NCI-H526 (cell line): ENCODE measurements at regions not wholly inside any gene's neighbourhood (a gene's known extent, or its start where the extent isn't known, plus 50 kb on each side); places are given as distances from the start of the nearest gene placed in this dataset.
"Not testable (repeated sequence)": the region's sequence is repeated elsewhere in the genome, so short reads cannot be mapped to it uniquely, and the experiment has no call there.

Experiments
- DNase-seq, 2 experiments: peaks; one replicate each; lab custom pipeline; 2025; lab: John Stamatoyannopoulos, UW

DNA sequence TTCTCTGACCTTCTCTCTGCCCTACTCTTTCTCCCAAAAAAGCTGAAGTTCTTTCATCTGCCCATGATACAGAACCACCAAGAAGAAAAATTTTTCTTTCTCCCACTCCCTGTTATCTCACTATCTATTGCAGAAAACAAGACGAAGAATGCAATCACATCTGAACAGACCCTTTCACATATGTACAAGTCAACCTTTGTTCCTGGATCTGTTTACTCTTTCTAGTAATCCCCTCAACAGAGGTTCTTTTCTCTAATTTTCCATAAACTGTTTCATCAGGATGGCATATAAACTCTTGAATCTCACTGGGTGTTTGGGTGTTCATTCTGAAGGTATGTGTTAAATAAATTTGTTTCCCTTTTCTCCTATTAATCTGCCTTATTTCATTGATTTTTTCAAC is 1262.7 kb upstream of the NRXN1 start:
- no peak for DNase-seq

DNA sequence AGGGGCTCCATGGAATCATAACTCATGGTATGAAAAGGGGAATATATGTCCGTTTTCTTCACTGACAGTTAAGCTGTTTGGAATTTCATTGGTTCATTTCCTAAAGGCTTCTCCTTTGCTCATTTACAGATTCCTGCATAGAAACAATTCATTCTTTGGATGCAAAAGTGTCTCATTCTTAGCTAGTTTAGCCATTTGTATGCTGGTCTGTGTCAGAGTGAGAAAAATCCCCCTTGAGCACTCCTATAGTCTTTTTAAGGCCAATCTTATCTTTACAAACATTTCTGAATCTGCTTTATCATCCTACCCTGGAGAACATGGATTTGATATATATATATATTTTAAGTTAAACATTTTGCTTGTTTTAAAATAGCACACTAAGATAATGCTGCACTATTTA is 1260.9 kb upstream of the NRXN1 start:
- no peak for DNase-seq

DNA sequence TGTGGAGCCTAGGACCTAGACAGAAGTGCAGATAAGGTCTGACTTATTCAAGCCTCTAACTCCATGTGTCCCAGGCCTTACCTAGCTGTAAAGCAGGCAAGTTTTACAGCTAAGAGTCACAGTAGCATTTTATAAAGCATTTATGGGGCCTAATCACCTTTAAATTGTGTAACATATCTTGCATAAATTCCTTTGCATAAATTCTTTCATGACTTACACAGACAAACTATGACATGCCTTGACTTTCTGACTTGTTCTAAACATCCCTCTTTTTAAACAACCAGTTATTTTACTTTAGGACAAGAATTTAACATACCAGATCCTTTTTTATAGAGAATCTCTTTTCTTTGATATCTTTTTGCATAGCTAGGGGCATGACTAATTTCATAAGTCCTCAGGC is 1257.8 kb upstream of the NRXN1 start:
- no peak for DNase-seq

DNA sequence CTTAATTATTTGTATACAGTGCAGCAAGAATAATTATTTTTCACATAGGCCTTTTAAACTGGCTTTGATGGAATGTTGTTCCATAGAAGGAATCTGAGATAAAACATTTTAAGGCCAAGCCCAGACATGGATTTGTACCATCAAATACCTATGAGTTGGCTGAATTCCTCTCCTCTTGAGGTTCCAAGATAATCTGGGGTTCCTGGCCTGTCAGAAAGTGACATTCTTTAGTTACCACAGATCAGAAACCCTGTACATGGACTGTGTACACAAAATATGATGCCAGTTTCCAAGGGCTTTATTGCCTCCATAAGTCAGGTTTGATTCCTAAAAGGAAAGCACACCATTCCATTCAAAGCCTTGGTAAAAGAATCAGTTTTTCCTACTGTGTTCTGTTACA is 1256.7 kb upstream of the NRXN1 start:
- DNase-seq = no peak

DNA sequence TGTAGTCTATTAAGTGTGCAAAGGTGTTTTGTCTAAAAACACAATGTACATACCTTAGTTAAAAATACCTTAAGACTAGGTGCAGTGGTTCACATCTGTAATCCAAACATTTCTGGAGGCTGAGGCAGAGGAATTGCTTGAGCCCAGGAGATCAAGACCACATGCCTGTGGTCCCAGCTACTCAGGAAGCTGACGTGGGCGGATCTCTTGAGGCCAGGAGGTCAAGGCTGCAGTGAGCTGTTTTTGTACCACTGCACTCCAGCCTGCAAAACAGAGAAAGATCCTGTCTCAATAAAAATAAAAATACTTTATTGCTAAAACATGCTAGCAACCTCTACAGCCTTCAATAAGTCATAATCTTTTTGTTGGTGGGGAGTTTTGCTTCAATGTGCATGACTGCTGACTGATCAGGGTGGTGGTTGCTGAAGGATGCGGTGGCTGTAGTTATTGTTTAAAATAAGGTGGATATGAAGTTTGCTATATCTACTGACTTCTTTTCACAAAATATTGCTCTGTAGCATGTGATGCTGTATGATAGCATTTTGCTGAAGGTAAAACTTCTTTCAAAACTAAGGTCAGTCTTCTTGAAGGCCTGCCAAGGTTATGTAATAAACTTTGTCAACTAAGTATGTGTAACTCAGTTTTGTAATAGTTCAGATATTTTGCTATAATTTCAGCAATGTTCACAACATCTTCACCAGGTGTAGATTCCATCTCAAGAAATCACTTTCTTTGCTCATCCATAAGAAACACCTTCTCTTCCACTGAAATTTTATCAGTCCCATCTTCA is 1238.0 kb upstream of the NRXN1 start:
- DNase-seq = no peak

DNA sequence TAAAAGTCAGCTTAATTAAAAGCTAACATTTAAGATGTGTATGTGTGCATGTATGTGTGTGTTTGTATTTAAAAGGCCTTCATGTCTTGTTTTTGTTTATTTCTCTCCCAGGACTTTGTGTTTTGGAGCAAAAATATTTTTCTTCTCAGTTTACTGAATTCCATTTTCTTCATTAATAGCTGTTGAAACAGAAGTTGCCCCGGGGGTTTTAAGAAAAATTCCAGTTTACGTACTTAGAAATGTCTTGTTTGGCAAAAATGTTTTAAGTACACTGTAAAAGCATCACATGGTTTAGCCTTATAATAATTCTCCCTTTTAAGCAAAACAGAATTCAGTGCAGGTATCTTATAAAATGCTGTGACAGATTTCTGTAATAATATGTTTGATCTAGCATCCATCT is 1233.0 kb upstream of the NRXN1 start:
- no peak for DNase-seq

DNA sequence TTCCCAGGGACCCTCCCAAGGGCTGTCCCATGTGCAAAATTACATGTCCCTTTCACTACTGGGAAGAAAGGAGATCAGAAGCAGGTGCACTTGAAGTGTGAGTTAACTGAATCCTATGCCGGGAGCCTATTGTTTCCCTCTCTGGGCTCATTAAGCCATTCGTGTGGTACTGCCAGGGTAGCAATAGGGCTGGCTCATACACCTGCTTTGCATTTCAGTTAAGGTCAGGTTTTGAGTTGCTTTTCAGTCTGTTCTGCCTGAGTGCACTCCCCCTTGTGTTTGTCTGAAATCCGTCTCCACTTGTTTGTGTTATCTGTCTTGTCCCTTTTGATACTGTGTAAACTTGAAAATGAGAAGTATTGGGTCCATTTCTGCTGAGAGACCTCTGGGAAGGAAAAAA is 1232.6 kb upstream of the NRXN1 start:
- peak; percentile 48 to 65 for DNase-seq

DNA sequence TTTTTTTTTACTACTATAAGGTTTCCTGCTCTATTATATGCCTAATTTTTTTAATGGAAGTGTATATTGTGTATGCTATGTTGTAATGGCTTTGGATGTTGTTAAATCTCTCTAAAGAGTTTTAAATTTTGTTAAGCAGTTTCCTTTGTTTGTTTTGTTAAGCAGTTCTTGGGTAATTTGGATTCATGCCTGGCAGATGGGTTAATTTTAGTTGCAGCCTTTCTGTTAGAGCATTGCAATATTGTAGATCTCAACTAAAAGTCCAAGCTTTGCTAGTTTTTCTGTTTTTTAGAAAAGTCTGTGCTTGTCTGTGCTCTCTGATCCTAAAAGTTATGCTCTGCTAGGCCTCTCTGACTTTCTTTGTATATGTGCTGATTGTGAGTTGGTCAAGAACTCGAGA is 1229.0 kb upstream of the NRXN1 start:
- DNase-seq = no peak

DNA sequence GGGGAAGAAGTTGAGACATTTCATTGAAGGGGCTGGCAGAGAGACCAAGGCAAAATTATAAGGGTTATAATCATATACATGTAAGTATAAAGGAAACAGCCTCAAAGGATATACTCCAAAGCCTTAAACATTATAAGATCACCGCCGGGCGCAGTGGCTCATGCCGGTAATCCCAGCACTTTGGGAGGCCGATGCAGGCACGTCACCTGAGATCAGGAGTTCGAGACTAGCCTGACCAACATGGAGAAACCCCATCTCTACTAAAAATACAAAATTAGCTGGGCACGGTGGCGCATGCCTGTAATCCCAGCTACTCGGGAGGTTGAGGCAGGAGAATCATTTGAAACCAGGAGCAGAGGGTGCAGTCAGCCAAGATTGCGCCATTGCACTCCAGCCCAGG is 1227.0 kb upstream of the NRXN1 start:
- DNase-seq = not testable (repeated sequence)

DNA sequence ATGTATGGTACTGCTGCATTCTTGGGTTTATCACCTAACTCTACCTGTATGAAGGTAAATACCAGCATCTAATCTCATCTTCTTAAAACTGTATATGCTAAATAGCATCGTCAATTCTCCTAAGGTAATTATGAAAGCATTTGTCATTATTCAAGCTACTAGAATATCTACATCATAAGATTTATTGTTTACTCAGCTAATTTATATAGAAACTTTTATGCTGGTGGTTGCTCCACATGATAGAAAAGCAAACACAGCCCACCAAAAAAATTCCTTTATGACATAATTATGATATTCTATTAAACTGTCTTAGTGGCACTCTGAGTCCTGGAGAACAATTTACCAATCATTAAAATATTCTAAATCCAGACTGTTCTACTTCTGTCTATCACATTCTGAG is 1226.1 kb upstream of the NRXN1 start:
- DNase-seq = no peak

DNA sequence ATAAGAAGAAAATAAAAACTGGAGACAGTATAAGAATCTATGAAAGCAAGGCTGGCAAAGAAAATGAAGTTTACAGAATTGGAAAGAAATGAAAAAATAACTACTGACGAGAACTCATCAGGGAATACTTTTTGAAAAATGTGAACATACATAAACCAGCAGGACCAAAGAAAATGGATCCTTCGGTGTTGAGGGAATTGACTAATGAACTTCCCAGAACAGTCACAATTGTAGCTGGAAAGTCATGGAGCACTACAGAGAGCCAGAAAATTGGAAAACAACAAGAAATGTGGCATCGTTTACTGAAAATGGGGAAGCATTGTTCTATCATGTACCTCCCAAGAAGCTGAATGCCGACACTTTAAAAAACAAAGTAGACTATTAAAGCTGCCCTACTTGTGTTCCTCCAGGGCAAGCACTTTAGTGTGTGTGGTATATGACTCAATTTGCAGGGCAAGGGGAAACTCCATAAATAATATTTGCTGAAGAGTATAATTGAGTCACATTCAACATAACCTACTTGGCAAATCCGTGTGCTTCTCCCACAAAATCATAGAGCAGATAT is 1221.6 kb upstream of the NRXN1 start:
- no peak for DNase-seq

DNA sequence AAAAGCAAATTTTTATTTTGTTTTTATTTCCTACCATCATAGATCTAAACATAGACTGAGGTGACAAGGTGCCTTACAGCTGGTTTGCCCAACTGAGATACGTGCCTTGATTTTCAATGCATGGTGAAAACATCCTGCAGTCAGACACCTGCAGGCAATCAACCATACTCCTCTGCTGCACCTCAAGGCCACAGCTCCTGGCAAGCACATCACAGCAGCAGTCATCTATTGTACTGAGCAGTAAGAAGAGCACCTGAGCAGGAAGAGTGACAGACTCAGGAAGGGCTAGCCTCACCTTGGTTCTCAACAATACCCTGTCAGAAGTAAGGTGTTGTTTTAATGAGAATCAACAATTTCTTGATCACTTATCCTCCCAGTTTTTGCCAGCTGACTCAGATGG is 1206.8 kb upstream of the NRXN1 start:
- no peak for DNase-seq

DNA sequence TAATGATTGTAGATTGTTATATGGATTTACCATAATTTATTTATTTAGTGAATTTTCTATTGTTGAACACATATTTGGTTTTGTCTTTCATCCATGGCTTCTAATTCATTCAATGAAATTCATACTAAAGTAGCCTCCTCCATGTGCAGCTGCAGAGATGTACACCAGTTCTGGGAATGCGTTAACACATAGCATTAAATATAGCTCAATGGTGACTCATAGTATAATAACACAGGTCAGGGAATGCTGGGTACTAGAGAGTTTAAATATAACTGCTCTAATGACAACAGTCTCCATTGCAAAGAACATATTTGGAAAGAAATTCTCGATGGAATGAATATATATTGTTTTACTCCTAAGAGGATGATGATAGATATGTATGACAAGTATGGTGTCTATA is 1190.2 kb upstream of the NRXN1 start:
- DNase-seq = no peak

DNA sequence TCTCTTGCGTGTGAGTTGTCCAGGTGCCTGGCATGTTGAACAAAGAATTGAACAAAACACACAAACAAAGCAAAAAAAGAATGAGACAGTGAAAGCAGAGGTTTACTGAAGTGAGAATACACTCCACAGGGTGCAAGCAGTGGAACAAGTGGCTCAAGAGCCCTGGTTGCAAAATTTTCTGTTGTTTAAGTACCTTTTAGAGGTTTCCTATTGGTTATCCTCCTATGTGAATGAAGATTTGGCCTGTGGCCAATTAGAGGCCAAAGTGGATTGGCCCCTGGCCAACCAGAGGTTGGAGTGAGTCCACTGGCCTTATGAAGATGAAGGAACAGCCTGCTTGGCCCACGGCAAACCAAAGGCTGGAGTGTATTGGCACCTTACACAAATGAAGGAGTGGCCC is 1188.5 kb upstream of the NRXN1 start:
- no peak for DNase-seq

DNA sequence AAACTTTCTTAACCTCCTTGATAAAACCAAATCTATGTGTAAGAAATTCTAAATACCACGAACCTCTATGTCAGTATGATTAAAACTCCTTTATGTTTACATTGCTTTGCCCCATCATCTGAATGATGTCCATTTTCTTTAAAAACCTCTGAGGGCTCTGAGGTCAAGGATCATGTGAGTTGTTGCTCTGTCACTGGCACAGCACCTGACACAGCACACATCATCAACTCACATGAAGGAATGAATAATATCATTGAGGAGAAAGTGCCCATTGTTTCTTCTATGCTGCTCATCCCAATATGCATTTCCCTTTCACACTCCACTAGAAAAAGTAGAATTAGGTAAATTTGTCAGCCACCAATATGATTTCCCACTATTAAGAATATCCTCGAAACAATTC is 1178.7 kb upstream of the NRXN1 start:
- DNase-seq = no peak

DNA sequence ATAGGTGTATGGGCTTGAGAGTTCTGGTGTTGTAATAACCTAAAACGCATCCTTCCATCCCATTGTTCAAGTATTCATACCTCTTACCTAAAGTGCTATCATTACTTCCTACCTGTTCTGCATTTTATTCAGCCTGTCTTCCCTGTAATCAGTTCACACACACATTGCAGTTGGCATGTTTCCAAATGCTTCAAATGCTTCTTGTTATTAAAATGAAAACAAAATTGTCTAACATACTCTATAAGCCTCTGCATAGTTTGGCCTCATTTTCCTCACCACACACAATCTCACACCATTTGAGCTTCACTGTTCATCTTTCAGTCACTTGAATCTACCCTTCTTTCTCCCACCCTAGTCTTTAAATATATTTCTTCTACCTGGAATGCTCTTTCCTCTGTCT is 1178.2 kb upstream of the NRXN1 start:
- DNase-seq = no peak

DNA sequence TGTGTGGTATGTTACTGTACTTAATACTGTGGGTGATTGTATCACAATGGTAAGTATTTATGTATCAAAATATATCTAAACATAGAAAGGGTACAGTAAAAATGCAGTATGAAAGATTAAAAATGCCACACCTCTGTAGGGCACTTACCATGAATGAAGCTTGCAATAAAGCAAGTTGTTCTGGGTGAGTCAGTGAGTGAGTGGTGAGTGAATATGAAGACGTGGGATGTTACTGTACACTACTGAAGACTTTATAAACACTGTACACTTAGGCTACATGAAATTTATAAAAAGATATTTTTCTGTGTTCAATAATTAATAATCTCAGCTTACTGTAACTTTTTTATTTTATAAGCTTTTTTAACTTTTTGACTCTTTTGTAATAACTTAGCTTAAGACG is 1162.4 kb upstream of the NRXN1 start:
- DNase-seq = no peak

DNA sequence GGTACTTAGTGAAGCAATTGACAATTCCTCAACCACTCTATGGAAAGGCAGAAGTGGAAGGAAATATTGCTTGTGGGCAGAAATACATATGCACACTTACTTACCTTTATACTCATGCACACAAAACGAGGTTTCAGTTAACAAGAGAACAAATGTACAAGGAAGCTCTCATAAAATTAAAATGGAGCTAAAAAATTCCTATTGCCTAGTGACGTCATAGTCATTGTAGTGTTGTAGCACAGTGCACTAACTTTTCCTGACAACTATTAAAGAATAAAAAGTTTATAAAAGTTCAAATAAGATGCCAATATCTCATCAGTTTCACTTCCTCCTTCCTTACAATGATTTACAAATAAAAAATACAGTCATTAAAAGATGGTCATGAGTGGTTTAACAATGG is 1161.9 kb upstream of the NRXN1 start:
- no peak for DNase-seq

DNA sequence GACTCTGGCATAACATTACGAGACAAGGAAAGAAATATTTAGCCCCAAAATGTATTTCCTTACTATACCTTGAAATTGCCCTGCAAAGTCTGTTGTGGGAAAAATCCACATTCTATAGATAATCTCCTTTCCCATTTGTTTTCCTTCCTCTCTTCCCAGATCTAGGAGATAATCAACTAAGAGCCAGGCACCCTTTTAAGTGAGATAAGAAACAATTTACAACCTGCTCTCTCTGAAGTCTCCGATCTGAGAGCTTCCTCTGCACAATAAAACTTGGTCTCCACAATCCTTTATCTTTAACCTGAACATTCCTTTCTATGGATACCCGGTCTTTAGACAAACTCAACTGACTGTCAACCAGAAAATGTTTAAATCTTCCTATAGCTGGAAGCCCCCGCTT is 1160.7 kb upstream of the NRXN1 start:
- no peak for DNase-seq

DNA sequence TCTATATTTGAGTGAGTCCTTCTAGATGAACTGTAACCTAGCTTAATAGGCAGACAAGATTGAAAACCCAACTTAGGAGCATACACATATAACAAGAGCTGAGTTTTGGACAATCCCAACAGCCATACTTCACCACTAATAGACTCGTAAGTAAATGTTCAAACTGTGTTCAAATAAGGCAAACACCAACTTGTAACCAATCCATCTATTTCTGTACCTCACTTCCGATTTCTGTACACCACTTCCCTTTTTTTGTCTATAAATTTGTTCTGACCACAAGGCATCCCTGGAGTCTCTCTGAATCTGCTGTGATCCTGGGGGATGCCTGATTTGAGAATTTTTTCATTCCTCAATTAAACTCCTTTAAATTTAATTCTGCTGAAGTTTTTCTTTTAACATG is 1149.1 kb upstream of the NRXN1 start:
- DNase-seq = no peak

DNA sequence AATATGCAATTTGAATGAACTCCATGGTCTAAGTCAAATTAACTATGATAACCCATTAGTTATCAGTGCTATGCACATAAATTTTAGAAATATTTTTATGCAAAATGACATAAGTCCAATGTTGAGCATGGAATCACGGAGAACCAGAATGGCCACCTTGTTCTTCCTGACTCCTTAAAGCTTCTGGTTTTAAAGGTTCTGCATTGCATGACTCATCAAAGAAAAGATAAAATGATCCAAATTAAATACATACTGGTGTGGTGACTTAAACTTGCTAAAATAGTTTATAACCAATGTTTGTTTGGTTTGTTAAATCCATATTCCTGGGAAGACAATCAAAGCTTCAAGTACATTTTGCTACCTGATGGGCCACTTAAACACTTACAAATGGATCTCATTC is 1146.9 kb upstream of the NRXN1 start:
- no peak for DNase-seq

DNA sequence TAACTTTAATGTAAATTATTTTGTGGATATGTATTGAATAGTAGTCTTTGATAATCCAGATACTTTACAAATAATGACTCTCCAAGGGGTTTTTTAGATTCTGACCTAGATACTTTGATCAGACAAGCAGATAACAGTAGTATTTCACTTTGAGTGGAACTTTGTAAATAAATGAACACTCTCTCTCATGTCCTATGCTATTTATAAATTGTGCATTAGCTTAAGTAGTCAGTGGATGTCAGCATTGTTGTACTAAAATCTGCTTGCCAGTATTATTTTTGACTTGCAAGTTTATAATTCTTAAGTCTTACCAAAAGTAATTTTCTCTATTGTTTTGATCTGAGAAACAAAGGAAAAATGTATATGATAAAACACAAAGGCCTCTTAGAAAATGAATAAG is 1113.1 kb upstream of the NRXN1 start:
- no peak for DNase-seq

DNA sequence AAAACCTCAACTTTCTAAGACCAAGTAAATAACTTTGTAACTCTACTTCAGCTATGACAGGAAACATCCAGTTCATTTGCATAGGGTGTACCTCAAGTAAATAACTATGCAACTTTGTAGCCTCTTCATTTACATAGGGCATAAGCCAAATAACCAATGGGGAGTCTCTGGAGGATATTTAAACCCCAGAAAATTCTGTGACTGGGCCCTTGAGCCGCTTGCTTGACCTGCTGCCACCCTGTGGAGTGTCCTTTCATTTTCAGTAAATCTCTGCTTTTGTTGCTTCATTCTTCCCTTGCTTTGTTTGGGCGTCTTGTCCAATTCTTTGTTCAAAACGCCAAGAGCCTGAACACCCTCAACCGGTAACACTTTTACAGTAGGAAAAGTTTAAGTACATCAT is 1112.7 kb upstream of the NRXN1 start:
- no peak for DNase-seq

DNA sequence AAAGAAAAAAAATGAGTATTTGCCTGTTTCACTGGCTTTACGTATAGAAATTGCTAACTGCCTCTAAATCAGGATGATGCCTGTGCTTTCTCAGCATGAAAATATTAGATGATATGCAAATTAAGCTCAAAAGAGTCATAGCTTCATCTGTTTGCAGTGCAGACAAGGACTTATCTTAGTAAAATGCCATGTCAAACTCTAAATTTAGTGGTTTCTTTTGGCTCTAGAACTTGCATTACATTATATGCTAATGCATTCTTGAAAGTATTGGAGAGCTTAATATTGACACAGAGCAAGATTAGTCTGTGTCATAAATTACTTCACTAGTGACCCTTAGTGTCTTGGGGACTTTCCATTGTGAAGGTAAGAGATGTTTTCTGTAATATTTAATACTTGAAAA is 1109.1 kb upstream of the NRXN1 start:
- no peak for DNase-seq
